Activated B cell treated with CpG ODN at 0.5 μM for 24 hours (primary cell): ENCODE measurements at regions not wholly inside any gene's neighbourhood (a gene's known extent, or its start where the extent isn't known, plus 50 kb on each side); places are given as distances from the start of the nearest gene placed in this dataset.

Source experiments
- ATAC-seq: fragments of 200-7000 bp; cut with Tn5 transposase; one replicate; pipeline ENCODE4 v1.10.0; 2021; ENCODE audit warnings: low read depth, mild to moderate bottlenecking, moderate library complexity
- CTCF ChIA-PET: fragments of 350-600 bp; sonication (Branson Sonifier 250); formaldehyde crosslinking; loops from one replicate; lab custom pipeline; 2021; ENCODE audit warnings: antibody characterized with exemption; lab: Charles Lee
- POLR2A ChIA-PET: fragments of 350-600 bp; sonication (Branson Sonifier 250); formaldehyde crosslinking; loops from one replicate; lab custom pipeline; 2021; ENCODE audit warnings: antibody characterized with exemption; lab: Charles Lee
- DNase-seq: peaks from one replicate; pipeline ENCODE4 v3.0.0; 2022
- H3K27ac Mint-ChIP-seq: one replicate; pipeline ENCODE4 v1.8.0; 2020; ENCODE audit warnings: mixed read lengths
- H3K27me3 Mint-ChIP-seq: one replicate; pipeline ENCODE4 v1.8.0; 2021; ENCODE audit warnings: mixed read lengths
- H3K36me3 Mint-ChIP-seq: one replicate; pipeline ENCODE4 v1.8.0; 2021; ENCODE audit warnings: low read depth, mixed read lengths
- H3K4me1 Mint-ChIP-seq: one replicate; pipeline ENCODE4 v1.8.0; 2021; ENCODE audit warnings: mixed read lengths
- H3K4me3 Mint-ChIP-seq: one replicate; pipeline ENCODE4 v1.8.0; 2020; ENCODE audit warnings: mild to moderate bottlenecking, mixed read lengths
- H3K9me3 Mint-ChIP-seq: one replicate; pipeline ENCODE4 v1.8.0; 2020; ENCODE audit warnings: mixed read lengths
- intact Hi-C: fragments of 100-400 bp; cut with micrococcal nuclease; formaldehyde crosslinking; loops from one replicate; pipeline ENCODE4 v1.15.1; 2024
- TF ChIP-seq, protein P1 (sequence below): fragments of 200-600 bp; IDR thresholded peaks from one replicate; pipeline ENCODE4 v1.8.0; 2022; ENCODE audit warnings: antibody characterized with exemption, mild to moderate bottlenecking

DNA sequence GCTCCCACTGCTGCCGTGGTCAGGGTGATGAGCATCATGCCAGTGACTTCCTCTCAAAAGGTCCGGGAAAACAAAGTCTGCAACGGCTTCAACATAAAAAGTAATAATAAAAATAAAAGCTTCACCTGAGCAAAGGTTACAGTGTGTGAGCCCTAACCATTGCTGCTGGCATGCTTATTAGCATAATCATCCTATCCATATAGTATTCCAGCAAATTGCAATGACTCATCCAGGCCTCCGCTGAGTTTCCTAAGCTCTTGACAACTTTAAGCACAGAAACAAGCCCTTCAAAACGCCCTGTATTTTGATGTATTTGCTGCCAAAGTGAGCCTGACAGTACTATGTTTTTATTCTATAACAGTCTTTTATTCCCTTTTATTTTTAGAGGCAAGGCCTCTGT, 100.5 kb downstream of the AASDH start:
- ChIA-PET POLR2A (no interaction called here), CTCF (no interaction called here)
- Mint-ChIP-seq H3K27ac (no peak overlapping the region), H3K4me3 (no peak overlapping the region), H3K36me3 (no peaks in the 10 kb centered on the region), H3K9me3 (peaks cover 3% of the 10 kb centered on the region), H3K4me1 (peaks cover 5% of the 10 kb centered on the region), H3K27me3 (no peaks in the 10 kb centered on the region)
- intact Hi-C loops: no loop called here
- ATAC-seq: no peak
- no peak for DNase-seq
- TF ChIP-seq, protein P1, sequence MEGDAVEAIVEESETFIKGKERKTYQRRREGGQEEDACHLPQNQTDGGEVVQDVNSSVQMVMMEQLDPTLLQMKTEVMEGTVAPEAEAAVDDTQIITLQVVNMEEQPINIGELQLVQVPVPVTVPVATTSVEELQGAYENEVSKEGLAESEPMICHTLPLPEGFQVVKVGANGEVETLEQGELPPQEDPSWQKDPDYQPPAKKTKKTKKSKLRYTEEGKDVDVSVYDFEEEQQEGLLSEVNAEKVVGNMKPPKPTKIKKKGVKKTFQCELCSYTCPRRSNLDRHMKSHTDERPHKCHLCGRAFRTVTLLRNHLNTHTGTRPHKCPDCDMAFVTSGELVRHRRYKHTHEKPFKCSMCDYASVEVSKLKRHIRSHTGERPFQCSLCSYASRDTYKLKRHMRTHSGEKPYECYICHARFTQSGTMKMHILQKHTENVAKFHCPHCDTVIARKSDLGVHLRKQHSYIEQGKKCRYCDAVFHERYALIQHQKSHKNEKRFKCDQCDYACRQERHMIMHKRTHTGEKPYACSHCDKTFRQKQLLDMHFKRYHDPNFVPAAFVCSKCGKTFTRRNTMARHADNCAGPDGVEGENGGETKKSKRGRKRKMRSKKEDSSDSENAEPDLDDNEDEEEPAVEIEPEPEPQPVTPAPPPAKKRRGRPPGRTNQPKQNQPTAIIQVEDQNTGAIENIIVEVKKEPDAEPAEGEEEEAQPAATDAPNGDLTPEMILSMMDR: no peak

DNA sequence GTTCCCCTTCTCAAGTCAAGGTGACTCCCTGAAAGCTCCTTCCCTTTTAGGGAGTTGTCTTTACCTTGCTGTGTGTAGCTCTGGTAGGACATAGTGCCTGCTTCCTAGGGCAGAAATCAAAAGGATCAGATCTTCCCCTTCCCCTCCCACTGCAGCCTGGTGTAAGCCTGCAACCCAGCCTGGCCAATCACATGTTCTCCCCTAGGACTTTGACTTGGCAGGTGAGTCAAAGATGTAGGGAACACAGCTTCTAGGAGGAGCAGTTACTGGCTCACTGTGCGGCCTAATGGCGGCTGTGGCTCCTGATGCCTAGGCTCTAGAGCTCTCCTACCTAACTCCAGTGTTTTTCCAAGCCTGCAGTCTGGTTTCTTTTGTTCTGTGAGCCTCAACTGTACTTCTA, 103.9 kb downstream of the AASDH start:
- TF ChIP-seq, protein P1: no peak
- Mint-ChIP-seq H3K36me3 (no peaks in the 10 kb centered on the region), H3K4me3 (no peak overlapping the region), H3K27me3 (no peaks in the 10 kb centered on the region), H3K4me1 (no peaks in the 10 kb centered on the region), H3K9me3 (peaks cover 3% of the 10 kb centered on the region), H3K27ac (no peak overlapping the region)
- ATAC-seq (no peak), DNase-seq (no peak)
- POLR2A ChIA-PET: no interaction called here
- CTCF ChIA-PET: no interaction called here
- intact Hi-C loops: no loop called here

DNA sequence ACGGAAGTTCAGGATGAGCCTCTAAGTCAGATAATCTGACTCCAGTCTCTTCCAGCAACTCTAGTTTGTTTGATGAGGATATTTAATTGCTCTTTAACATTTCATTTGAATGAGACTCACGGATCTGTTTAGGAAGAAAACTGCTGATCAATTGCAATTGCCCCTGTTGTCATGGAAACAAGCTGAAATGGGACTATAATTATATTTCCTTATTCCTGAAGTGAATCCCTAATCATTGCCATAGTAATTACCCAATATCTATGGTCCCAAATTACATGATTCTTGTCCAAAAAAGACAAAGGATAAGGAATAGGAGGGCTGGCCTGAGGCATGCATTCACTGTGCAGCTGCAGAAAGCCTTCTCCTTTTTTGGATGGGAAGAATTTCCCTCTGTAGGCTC, 105.3 kb downstream of the AASDH start:
- TF ChIP-seq, protein P1: no peak
- DNase-seq: no peak
- Mint-ChIP-seq H3K36me3 (no peaks in the 10 kb centered on the region), H3K27me3 (no peaks in the 10 kb centered on the region), H3K4me1 (no peaks in the 10 kb centered on the region), H3K4me3 (no peak overlapping the region), H3K27ac (no peak overlapping the region), H3K9me3 (peaks cover 3% of the 10 kb centered on the region)
- intact Hi-C loops: no loop called here
- ChIA-PET POLR2A (no interaction called here), CTCF (no interaction called here)
- ATAC-seq: no peak

DNA sequence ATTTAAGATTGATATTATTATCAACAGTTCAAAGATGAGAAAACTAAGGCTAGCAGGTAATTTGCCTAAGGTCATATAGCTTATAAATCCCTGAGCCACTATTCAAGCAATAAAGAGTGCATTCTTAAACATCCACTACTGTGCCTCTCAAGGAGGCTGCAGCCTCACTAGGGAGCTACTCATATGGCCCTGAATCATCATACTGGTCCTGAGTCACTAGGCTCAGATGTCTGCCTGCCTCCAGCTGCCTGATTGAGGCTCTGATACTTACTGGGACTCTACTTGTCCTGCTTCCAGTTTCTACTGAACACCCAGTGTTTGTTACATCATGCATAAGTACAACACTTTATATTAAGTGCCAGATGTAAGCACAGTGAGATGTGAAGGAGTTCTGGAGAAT, 110.7 kb downstream of the AASDH start:
- no peaks in the 10 kb centered on the region for H3K27me3 Mint-ChIP-seq
- ChIA-PET POLR2A (no interaction called here), CTCF (no interaction called here)
- TF ChIP-seq, protein P1: no peak
- intact Hi-C loops: no loop called here
- H3K4me1 Mint-ChIP-seq: no peaks in the 10 kb centered on the region
- DNase-seq (no peak), ATAC-seq (no peak)
- H3K36me3 Mint-ChIP-seq: no peaks in the 10 kb centered on the region
- no peaks in the 10 kb centered on the region for H3K9me3 Mint-ChIP-seq
- H3K27ac Mint-ChIP-seq: no peak overlapping the region
- no peak overlapping the region for H3K4me3 Mint-ChIP-seq

DNA sequence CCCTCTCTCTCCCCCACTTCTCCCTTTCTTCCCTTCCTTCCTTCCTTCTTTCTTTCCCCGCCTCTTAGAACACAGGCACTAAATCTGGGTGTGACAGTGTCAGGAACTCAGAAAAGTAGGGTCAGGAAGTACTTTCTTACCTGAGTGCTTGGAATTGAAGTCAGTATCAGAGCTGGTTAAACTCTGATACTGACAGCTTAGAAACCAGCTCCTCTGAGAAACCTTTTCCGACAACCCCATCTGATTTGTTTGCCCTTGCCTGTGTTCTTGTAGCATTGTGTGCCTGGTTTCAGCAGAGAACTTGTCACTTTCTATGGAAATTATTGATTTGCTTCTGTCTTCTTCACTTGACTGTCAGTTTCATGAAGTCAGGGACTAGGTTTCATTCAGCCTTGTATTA, 113.9 kb downstream of the AASDH start:
- ATAC-seq (no peak), DNase-seq (no peak)
- Mint-ChIP-seq H3K4me1 (no peaks in the 10 kb centered on the region), H3K4me3 (no peak overlapping the region), H3K36me3 (no peaks in the 10 kb centered on the region), H3K9me3 (no peaks in the 10 kb centered on the region), H3K27ac (no peak overlapping the region), H3K27me3 (no peaks in the 10 kb centered on the region)
- intact Hi-C loops: no loop called here
- ChIA-PET CTCF (no interaction called here), POLR2A (no interaction called here)
- TF ChIP-seq, protein P1: no peak
